RWPE1 (cell line): ENCODE measurements at regions not wholly inside any gene's neighbourhood (a gene's known extent, or its start where the extent isn't known, plus 50 kb on each side); places are given as distances from the start of the nearest gene placed in this dataset.
"Not testable (repeated sequence)": the region's sequence is repeated elsewhere in the genome, so short reads cannot be mapped to it uniquely, and the experiment has no call there.

ENCODE experiments used
- CTCF ChIA-PET: fragments of 350-600 bp; sonication (Branson Sonifier 250); formaldehyde crosslinking; extraction: SDS; loops from one replicate; lab custom pipeline; 2021; lab: Yijun Ruan, JAX
- POLR2A ChIA-PET: fragments of 400-600 bp; formaldehyde crosslinking; extraction: SDS; loops from one replicate; lab custom pipeline; 2020; ENCODE audit warnings: antibody characterized with exemption; ENCODE audit not compliant: low non-redundant PET; lab: Yijun Ruan, JAX
- DNase-seq: peaks from one replicate; pipeline ENCODE4 v3.0.0; 2012; ENCODE audit warnings: low spot score
- H3K27ac ChIP-seq: fragments of 450-650 bp; 2 replicates; pipeline ENCODE4 v1.5.1; 2017
- TF ChIP-seq, protein P1 (sequence below): fragments of 450-650 bp; conservative IDR thresholded peaks from 2 replicates; pipeline ENCODE4 v1.5.1; 2017; ENCODE audit warnings: low read depth, mild to moderate bottlenecking

DNA sequence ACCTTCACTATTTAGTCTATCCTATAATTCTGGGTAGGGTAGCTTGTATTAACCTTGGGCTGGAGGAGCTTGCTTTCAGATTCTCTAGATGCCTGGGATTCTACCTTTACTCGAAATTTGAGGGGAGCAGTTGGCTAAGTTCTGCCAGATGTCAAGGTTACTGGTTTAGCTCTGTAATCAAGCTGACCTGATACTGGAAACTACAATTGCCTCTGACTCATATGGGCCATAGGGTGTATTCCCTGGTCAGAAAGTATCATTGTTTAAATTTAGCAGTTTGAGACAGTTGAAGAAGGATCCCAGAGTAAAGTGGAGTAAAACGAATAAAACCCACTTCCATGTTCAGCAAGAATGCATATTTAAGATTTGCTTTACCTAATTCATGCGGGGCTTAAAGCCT is 337.6 kb downstream of the SPIN4 start:
- H3K27ac ChIP-seq = no peak overlapping the region
- ChIA-PET CTCF (no interaction called here), POLR2A (no interaction called here)
- TF ChIP-seq, protein P1, sequence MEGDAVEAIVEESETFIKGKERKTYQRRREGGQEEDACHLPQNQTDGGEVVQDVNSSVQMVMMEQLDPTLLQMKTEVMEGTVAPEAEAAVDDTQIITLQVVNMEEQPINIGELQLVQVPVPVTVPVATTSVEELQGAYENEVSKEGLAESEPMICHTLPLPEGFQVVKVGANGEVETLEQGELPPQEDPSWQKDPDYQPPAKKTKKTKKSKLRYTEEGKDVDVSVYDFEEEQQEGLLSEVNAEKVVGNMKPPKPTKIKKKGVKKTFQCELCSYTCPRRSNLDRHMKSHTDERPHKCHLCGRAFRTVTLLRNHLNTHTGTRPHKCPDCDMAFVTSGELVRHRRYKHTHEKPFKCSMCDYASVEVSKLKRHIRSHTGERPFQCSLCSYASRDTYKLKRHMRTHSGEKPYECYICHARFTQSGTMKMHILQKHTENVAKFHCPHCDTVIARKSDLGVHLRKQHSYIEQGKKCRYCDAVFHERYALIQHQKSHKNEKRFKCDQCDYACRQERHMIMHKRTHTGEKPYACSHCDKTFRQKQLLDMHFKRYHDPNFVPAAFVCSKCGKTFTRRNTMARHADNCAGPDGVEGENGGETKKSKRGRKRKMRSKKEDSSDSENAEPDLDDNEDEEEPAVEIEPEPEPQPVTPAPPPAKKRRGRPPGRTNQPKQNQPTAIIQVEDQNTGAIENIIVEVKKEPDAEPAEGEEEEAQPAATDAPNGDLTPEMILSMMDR = no peak
- no peak for DNase-seq

DNA sequence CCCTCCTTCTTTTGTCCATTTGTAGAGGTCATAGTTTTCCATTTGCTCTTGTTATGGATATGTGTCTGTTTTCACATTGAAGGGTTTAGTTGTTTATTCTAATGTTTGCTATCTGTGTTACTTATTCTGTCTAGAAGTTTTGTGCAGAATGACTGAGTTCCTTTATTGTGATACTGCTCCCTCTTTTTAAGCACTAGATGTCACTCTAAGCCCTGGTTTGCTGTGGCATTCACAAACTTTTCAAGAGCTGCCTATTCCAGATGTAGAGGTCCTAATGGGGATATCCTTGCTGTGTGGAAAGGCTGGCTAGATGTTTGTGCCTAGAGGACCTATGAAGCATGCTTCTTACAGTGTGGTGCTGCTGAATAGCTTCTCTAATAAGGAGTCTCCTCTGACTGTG is 338.6 kb downstream of the SPIN4 start:
- no peak for DNase-seq
- no peak overlapping the region for H3K27ac ChIP-seq
- POLR2A ChIA-PET = no interaction called here
- CTCF ChIA-PET = no interaction called here
- TF ChIP-seq, protein P1 = no peak

DNA sequence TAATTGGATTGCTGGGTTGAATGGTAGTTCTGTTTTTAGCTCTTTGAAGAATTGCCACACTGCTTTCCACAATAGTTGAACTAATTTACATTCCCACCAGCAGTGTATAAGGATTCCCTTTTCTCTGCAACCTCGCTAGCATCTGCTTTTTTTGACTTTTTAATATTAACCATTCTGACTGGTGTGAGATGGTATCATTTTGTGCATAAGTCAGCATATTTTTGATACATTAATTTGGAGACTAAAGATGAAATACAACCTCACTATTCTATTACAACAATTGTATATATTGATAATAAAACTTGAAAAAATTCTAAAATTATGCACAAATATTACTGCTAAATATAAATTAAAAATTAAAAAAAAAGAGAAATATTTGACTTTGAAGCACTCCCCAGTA is 350.9 kb downstream of the SPIN4 start:
- H3K27ac ChIP-seq, DNase-seq, POLR2A ChIA-PET, CTCF ChIA-PET: not testable (repeated sequence)
